NCI-H524 treated with DMSO at 0.1 percent for 48 hours (cell line): ENCODE measurements at regions not wholly inside any gene's neighbourhood (a gene's known extent, or its start where the extent isn't known, plus 50 kb on each side); places are given as distances from the start of the nearest gene placed in this dataset.

ENCODE experiments used
- DNase-seq: peaks from one replicate; lab custom pipeline; 2025; lab: John Stamatoyannopoulos, UW

DNA sequence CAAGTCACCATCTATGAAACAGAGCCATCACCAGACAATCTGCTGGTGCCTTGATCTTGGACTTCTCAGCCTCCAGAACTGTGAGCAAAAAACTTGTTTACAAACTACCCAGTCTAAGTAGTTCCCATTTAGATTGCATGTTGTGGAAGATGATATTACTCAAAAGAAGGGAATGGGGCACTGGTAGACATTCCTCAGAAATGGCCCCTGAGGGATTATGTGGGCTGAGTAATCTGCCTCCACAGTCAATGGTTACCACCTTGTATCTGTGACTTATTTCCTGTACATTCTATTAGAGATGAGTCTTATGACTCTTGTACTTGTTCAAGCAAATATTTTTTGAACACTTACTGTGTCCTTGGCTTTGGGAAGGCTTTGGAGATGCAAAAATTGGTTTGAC lies 160.4 kb downstream of the NUP35 start:
- no peak for DNase-seq

DNA sequence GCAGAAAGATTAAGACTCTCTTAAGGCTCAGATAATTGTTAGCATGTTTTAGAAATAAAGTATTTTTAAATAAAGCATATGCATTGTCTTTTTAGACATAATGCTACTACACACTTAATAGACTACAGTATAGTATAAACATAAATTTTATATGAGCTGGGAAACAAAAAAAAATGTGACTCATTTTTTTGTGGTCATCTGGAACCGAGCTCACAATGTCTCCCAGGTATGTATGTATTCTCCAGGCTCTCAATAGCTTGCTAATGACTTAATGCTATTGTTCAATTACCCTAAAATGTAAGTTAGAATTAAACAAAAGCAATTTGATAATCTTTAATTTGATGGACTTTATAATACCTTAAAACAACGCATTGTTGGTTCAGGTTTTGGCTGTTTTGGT lies 167.2 kb downstream of the NUP35 start:
- DNase-seq = no peak

DNA sequence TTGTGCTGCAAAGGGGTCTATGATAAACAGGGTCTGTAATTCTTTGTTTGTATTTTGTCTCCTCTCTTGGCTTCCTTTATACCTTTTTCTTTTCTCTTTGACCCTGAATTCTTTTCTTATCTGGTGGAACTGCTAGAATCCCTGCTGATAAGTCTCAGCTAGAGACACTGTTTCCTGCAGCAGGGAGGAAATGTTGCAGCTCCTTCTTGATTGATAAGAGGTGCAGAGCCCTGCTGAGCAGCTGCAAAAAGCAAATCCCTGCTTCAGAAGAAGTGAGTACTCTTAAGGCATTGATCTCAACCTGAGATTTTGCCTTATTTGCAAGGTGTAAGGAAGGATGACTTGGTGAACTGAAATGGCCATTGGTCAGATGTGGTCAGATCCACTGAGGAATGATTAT lies 167.8 kb downstream of the NUP35 start:
- no peak for DNase-seq

- no peak for DNase-seq
These were observed 215.1 kb downstream of the NUP35 start for GRCh38 chr2:183339311-183339710.

DNA sequence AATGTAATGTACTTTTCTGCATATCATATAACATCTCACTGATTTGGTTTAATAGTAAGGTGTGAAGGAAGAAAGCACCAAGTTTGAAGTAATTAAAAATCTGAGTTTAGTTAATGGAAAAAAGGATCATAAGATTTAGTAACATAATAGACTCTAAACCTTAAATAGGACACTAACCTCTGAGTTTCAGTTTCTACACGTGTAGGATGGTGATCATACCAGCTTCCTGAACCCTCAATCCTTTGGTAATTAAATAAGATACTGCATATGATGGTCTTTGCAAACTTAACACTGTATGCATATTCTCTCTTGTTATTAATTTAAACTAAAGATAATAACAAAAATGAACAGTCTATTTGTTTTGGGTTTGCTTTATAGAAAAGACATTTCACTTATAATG lies 216.8 kb downstream of the NUP35 start:
- no peak for DNase-seq

GRCh38 chr2:183347969-183348368 lies 223.7 kb downstream of the NUP35 start:
- no peak for DNase-seq

DNA sequence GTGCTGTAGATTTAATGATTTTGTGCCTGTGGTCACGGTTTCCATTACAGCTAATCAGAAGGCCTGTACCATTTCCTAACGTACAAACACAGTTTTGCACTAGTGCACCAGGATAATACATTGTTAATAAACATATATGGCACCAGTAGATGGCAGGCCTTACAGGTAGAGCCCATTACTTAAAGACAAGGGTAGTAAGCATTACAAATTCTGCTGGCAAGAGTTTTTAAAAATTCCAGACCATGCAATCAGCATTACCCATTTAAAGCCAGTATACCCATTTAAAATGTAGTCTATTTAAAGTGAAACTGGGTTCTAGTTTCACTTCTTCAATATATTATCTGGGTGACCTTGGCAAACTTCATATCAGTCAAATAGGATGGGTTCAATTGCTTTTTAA lies 224.2 kb downstream of the NUP35 start:
- DNase-seq = no peak

- DNase-seq = no peak
These were observed 224.8 kb downstream of the NUP35 start for GRCh38 chr2:183349091-183349490.

GRCh38 chr2:183359867-183360266 lies 235.6 kb downstream of the NUP35 start:
- no peak for DNase-seq

DNA sequence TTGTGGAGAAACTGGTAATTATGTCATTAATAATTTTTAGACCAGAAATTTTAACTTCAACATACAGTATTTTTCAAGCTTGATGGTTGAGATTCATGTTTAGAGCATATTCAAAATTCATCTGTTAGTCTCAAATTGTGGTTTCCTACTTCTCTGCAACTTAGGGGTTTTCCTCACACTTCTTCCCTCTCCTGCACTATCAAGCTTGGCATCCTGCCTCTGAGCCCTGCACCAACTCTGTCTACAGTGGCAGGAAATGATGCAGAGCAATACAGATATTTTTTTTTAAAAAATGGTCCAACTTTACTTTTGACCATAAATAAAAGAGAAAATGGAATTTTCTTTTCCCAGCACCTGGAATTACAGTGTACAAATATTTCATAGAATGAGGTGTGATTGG lies 247.3 kb downstream of the NUP35 start:
- no peak for DNase-seq

DNA sequence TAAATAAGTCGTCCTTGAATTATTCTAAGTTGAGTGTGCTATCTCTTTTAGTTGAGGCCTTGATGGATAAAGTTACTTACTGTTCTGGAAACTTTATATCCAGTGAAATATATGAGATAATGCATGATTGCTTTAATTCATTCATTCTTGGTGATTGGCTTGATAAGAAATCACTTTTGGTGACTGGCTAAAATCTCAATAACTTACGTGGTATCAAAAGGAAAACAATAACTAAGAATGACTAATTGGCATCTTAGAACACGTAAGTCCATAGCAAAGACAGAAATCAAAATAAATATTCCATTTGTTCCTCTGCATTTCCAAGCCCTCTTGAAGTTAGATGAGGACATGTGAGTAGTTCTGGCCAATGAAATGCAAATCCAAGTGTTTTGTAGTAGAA lies 251.6 kb downstream of the NUP35 start:
- no peak for DNase-seq

DNA sequence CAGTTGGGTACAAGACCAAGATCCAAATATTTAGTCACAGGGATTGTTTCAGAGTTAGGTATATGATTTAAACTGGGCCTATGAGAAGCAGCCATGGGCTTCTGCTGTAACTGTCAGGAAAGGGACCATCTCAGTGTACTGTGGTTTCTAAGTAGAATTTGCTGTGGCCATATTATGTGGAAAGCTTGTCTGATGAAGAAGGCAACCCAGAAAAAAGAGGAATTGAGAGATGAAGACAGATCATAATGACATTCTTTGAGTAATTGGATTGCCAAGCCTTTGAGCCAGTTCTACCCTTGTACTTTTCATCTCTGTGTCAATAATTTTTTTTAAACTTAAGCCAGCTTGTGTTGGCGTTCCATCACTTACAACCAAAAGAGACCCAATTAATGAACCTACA lies 259.6 kb downstream of the NUP35 start:
- no peak for DNase-seq

DNA sequence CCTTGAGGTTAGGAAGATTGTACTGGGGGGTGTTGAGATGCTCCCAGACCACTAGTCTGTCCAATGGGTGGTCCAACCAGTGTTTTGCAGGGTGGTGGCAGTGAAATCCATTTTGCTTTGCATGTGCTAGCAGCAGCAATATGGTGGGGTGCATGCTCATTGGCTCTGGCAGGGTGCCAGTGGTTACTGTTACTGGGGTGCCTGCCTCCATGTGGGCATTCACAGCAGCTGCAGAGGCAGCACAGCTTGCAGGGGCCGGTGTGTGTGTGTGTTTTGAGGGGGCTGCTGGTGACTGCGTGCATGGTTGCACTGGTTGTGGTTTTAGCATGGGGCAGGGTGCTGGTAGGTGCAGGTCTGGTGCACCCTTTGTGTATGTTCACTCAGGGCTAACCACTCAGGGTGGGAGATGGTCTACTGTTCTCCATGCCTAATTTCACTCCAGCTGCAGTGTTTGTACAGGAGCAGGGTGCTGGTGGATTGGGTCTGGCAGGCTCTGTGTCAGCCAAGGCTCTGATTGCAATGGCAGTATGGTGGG lies 265.4 kb downstream of the NUP35 start:
- no peak for DNase-seq

DNA sequence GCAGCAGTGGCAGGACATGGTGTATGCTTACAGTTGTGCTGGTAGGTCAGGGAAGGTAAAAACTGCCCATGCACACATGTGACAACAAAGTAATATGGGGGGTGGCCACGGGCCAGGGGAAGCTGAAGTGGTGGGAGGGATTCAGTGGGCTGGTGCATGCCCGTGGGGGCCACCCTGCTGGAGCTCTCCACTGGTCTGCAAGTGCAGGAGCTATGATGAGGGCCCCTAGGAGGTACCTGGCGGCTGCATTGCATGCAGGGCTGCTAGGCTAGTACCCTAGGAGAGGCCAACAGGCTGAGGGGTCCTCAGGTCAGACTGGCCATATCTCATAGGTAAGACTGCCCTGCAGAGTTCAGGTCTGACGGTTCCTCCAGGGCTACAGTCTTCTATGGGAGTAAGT lies 265.9 kb downstream of the NUP35 start:
- no peak for DNase-seq

DNA sequence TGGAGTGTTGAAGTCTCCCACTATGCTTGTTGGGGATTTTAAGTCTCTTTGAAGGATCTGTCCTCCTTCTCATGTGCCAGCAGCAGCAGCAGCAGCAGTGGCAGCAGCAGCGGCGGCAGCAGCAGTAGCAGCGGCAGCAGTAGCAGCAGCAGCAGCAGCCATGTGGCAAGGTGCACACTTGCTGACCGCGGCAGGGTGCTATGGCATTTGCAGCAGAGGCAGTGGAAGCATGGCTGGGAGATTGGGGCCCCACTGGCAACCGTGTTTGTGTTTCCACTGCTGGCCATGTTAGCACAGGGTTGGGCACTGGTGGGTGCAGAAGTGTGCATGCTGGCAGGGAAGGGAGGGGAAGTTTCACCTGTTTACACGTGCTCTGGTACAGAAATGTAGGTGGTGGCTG lies 280.1 kb downstream of the NUP35 start:
- no peak for DNase-seq

GRCh38 chr2:183408562-183408961 lies 284.3 kb downstream of the NUP35 start:
- no peak for DNase-seq

- DNase-seq = no peak
These were observed 285.4 kb downstream of the NUP35 start for GRCh38 chr2:183409662-183410061.

DNA sequence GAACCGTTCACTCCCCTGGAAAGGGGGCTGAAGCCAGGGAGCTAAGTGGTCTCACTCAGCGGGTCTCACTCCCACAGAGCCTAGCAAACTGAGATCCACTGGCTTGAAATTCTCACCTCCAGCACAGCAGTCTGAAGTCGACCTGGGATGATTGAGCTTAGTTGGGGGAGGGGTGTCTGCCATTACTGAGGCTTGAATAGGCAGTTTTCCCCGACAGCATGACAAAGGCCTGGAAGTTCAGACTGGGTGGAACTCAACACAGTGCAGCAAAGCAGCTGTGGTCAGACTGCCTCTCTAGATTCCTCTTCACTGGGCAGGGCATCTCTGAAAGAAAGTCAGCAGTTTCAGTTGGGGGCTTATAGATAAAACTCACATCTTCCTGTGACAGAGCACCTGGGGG lies 292.5 kb downstream of the NUP35 start:
- no peak for DNase-seq

DNA sequence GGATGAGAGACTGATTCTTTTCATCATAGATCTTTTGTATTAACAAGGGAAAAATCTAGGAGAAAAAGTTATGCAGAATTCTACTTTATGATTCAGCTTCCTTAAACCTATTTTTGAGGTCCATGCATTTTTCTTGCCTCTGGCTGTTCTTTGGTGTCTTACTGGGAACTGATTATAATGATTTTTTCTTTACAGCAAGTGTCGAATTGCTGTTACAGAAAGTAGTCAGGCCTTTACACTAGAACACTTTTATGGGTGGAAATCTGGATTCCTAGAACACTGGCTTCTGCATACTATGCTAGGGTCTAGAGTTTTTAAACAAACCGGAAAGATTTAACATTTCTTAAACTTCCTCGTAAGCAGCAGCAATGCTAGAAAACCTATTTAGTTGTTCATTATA lies 302.6 kb downstream of the NUP35 start:
- DNase-seq = no peak

GRCh38 chr2:183427558-183427957 lies 303.3 kb downstream of the NUP35 start:
- no peak for DNase-seq

GRCh38 chr2:183428881-183429280 lies 304.6 kb downstream of the NUP35 start:
- no peak for DNase-seq

GRCh38 chr2:183438541-183438940 lies 314.3 kb downstream of the NUP35 start:
- no peak for DNase-seq

- DNase-seq = no peak
These were observed 330.8 kb downstream of the NUP35 start for GRCh38 chr2:183455056-183455455.

DNA sequence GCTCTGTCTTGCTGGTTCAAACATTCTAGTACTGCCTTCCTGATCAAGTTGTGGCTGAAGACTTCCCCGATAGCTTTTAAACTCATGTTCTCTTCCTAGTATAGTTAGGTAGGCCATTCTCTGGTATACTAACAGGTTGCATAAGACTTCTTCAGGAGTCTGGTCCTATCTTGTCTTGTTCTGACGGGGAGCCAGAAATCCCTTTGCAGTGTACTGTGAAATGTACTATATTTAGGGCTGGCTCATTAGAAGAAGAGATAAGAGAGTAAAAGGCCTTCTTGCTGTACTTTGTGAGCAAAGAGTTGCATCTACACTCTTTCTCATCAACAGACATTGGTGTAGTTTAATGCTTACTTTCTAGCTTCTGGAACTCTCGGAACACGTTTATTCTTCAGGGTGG lies 331.9 kb downstream of the NUP35 start:
- no peak for DNase-seq

GRCh38 chr2:183458460-183458859 lies 334.2 kb downstream of the NUP35 start:
- no peak for DNase-seq
